IPS-NIHi11 (cell line): ENCODE measurements at regions not wholly inside any gene's neighbourhood (a gene's known extent, or its start where the extent isn't known, plus 50 kb on each side); places are given as distances from the start of the nearest gene placed in this dataset.

Experiments used
- DNase-seq: peaks from one replicate; pipeline ENCODE4 v3.0.0; 2012; ENCODE audit warnings: mixed read lengths, low spot score

DNA sequence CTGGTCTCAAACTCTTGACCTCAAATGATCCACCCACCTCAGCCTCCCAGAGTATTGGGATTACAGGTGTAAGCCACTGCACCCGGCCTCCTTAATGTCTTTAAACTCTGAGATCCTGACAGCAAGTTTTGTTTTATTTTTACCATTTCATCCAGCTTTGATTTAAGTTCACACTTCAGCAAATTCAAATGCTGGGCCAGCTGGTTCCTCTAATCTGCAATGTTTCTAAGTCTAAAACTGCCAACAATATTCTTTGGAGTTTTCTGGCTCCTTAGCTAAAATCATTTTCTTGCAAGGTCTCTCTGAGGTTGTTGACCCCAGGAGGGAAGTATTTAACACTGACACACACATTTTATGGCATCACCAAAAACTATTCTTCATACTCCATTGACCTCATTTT lies 72.0 kb upstream of the COL24A1 start:
- DNase-seq, result no peak

DNA sequence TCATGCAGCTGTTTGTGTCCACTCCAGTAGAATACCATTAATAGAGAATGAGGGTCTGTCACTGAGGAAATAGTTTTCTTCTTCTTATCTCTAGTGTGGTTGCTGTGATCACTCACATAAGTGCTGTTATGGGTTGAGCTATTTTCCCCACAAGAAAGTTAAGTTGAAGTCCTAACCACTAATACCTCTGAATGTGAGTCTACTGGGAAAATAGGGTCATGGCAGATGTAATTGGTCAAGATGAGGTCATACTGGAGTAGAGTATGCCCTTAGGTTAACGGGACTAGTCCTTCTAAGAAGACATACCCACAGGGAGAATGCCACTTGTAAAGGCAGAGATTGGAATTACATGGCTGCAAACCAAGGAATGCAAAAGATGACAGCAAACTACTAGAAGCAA lies 70.5 kb upstream of the COL24A1 start:
- DNase-seq, result no peak

DNA sequence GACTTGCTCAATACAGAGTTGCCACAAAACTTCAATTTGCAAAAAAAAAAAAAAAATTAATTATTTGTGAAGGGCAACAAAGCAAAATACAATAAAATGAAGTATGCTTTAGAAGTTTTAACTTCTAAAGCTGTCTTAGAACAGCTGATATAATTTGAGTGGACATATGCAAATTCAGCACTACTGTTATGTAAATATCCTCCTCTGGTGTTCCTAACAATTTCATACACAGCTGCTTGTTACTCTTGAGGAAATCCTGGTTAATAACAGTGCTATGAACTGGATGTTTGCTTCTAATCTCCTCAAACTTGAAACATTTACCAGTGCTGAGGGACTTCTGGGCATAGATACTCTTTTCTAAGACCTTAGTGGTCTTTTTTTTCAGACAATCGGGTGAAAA lies 69.6 kb upstream of the COL24A1 start:
- no peak for DNase-seq

DNA sequence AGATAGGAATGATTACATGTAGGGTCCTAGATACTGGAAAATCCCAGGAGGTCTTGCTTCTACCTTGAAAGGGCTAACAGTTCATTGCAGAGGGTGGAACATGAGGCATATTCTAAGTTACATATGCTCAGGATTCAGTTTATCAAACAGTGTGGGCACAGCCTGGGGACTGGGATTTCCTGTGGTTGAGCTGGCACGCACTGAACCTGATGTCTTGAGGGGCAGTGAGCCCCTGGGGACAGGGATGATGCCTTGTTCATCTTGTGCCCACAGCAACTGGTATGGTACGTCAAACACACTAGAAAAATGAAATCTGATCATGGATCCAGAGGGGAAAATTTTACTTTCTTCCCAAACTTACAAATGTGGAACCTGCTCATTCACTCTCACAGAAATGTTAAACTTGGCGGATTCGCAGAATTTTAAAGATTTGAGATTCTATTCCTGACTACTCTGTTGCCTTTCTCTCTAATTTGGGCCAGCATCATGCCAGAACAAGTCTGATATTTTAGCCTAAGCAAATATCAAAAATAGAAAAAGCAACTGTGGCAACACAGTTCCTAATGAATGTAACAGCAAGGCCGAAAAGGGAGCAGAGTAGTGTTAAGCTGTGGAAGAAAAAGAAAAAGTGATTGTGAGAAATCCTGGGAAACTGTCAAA lies 68.2 kb upstream of the COL24A1 start:
- DNase-seq, result no peak

DNA sequence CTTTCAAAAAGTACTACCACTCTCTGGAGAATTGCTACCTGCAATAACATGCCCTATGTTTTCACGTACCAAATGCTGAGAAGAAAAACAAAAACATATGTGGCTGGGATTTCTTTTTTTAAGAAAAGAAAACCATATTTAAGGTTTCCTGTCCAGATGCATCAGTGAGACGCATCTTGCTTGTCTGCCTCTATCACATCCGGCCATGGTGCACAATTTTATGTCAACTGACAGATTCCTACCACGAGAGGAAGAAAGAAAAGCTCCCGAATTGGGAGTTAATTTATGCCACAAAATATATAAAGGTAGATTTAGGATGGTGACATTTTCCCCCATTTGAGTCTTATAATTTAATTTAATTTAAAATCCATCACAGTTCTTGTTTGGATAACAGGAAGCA lies 62.3 kb upstream of the COL24A1 start:
- DNase-seq, result no peak

DNA sequence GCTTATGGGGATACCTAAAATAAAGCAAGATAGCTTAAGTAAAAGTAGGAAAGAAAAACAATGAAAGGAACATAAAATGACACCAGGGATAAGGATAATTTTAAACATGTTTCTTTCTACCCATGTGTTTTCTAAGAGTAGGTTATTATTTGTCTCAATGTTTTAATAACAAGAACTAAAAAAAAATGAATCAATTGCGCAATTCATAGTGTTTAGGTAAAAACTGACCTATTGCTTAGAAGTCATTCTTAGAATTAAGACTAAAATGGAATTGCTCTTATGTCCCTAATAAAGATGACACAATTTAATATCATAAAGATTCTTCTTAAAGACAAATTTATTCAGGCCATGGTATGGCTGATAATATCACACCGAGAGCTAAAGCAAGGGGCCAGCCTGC lies 58.0 kb upstream of the COL24A1 start:
- no peak for DNase-seq

DNA sequence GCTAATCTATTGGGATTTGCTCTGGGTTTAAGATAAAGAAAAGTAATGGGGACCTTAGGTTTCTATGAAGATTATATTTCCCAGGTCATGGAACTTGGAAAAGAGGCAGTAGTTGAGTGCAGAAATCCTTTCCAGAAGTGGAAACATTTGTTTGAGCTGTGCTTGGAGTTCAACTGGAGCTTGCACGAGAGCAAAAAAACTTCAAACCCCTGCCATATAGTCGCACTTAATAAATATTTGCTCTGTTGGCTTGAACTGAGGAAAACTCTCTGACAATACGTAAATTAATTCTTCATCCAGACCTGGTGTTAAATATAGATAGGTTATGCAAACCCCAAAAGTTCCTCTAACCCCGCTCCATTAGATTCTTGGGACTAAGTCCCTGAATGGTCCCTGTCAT lies 52.8 kb upstream of the COL24A1 start:
- DNase-seq, result no peak

DNA sequence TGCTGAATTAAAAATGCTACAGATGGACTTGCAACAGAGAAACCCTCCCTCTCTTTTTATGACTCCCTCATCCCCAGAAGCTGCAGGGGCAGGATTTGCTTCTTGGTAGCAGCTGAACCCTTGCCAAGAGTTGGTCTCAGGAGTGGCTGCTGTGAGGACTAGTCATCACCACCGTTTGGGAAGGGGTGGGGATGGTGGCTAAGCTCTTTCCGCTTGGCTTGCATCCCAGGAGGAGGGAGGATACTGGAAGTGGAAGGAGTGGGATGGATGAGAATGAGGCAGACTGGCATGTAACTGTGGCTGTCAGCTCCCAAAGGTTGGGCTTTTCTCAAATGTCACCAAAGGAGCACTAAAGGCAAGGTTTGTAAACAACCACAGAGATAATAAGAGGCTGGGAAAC lies 50.8 kb upstream of the COL24A1 start:
- DNase-seq, result no peak
